Uterus (tissue), 2 donors: ENCODE measurements at regions not wholly inside any gene's neighbourhood (a gene's known extent, or its start where the extent isn't known, plus 50 kb on each side); places are given as distances from the start of the nearest gene placed in this dataset.

ENCODE experiments used
- POLR2A ChIP-seq, 2 donors: fragments of 450-650 bp; IDR thresholded peaks; one replicate each; pipeline ENCODE4 v1.6.1; 2016; ENCODE audit warnings: antibody characterized with exemption in 2 of 2, mild to moderate bottlenecking in 1 of 2, moderate library complexity in 1 of 2
- TF ChIP-seq, protein P1 (sequence below), 4 experiments: fragments of 200-600 bp in 2 of 4; fragments of 450-650 bp in 2 of 4; sonication (generic) in 2 of 4; IDR thresholded peaks; one replicate each; pipeline ENCODE4 v1.5.1; 2016 to 2019; ENCODE audit warnings: antibody characterized with exemption in 4 of 4, mild to moderate bottlenecking in 2 of 4, moderate library complexity in 1 of 4

DNA sequence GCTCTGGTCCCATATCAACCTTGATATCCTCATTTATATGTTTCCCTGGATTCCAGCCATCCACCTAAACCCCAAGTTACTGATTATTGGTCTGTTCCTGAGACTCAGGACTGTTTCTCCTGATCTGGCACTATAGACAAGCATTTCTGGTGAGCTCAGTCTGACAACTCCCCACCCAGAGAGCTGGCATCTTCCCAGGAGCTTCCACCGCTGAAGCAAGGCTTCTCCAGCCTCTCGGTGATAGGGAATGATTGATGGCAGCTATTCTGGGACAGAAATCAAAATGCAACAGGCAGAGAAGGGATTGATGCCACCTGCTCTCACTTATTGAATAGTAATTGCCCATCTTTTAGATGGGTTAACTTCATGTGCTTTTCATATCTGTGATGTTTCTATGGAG, 169.7 kb upstream of the GGTLC1 start:
- TF ChIP-seq, protein P1, sequence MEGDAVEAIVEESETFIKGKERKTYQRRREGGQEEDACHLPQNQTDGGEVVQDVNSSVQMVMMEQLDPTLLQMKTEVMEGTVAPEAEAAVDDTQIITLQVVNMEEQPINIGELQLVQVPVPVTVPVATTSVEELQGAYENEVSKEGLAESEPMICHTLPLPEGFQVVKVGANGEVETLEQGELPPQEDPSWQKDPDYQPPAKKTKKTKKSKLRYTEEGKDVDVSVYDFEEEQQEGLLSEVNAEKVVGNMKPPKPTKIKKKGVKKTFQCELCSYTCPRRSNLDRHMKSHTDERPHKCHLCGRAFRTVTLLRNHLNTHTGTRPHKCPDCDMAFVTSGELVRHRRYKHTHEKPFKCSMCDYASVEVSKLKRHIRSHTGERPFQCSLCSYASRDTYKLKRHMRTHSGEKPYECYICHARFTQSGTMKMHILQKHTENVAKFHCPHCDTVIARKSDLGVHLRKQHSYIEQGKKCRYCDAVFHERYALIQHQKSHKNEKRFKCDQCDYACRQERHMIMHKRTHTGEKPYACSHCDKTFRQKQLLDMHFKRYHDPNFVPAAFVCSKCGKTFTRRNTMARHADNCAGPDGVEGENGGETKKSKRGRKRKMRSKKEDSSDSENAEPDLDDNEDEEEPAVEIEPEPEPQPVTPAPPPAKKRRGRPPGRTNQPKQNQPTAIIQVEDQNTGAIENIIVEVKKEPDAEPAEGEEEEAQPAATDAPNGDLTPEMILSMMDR (IDR thresholded peaks at IDR 0.05), result no peak
- no peak for TF ChIP-seq POLR2A (IDR thresholded peaks at IDR 0.05)
